HEK293 (cell line): ENCODE measurements at regions not wholly inside any gene's neighbourhood (a gene's known extent, or its start where the extent isn't known, plus 50 kb on each side); places are given as distances from the start of the nearest gene placed in this dataset.

ENCODE experiments used
- CTCF ChIA-PET: fragments of 350-600 bp; formaldehyde crosslinking; extraction: SDS; loops from one replicate; lab custom pipeline; 2021; ENCODE audit warnings: antibody characterized with exemption; lab: Yijun Ruan, JAX
- POLR2A ChIA-PET: fragments of 300-600 bp; formaldehyde crosslinking; extraction: SDS; loops from one replicate; lab custom pipeline; 2020; ENCODE audit warnings: antibody characterized with exemption, inconsistent platforms; lab: Yijun Ruan, JAX
- H3K27ac ChIP-seq: fragments of 200-500 bp; sonication (Bioruptor generic); 2 replicates; pipeline ENCODE4 v1.5.1; 2014; ENCODE audit warnings: low read depth, low read length, control low read depth, inconsistent platforms; ENCODE audit errors: extremely low read depth
- H3K36me3 ChIP-seq, 2 experiments: fragments of 200-500 bp in 1 of 2; sonication (Bioruptor generic) in 1 of 2; 1 replicate in 1 of 2; 2 replicates in 1 of 2; pipeline ENCODE4 v1.5.1; 2014 to 2017; ENCODE audit warnings: inconsistent platforms in 2 of 2, low read length in 2 of 2; ENCODE audit not compliant: control insufficient read depth in 2 of 2, insufficient read depth in 1 of 2
- H3K4me1 ChIP-seq: fragments of 200-500 bp; sonication (Bioruptor generic); 2 replicates; pipeline ENCODE4 v1.5.1; 2014; ENCODE audit warnings: mild to moderate bottlenecking, low read length, inconsistent platforms; ENCODE audit not compliant: control insufficient read depth, insufficient read depth
- H3K4me3 ChIP-seq: 2 replicates; pipeline ENCODE4 v1.5.1; 2011; ENCODE audit warnings: low read depth, mild to moderate bottlenecking, control low read depth, low read length, moderate library complexity
- H3K9me3 ChIP-seq: fragments of 200-500 bp; sonication (Bioruptor generic); 2 replicates; pipeline ENCODE4 v1.5.1; 2014; ENCODE audit warnings: low read depth, low read length, inconsistent platforms; ENCODE audit not compliant: control insufficient read depth, insufficient read depth
- IKZF3 ChIP-seq: fragments of 450-650 bp; IDR thresholded peaks from 2 replicates; pipeline ENCODE4 v1.5.0; 2018; ENCODE audit warnings: missing biosample characterization, mild to moderate bottlenecking, missing genetic modification characterization, moderate library complexity
- KLF16 ChIP-seq: fragments of 450-650 bp; formaldehyde crosslinking; IDR thresholded peaks from 2 replicates; pipeline ENCODE4 v1.5.1; 2017; ENCODE audit warnings: missing biosample characterization, missing genetic modification characterization
- PRDM10 ChIP-seq: fragments of 450-650 bp; formaldehyde crosslinking; IDR thresholded peaks from 2 replicates; pipeline ENCODE4 v1.5.1; 2016; ENCODE audit warnings: missing biosample characterization, missing genetic modification characterization
- PRDM4 ChIP-seq: fragments of 450-650 bp; formaldehyde crosslinking; IDR thresholded peaks from 2 replicates; pipeline ENCODE4 v1.5.1; 2017; ENCODE audit warnings: missing biosample characterization, missing genetic modification characterization
- ZNF112 ChIP-seq: fragments of 450-650 bp; formaldehyde crosslinking; IDR thresholded peaks from 2 replicates; pipeline ENCODE4 v1.5.0; 2017; ENCODE audit warnings: missing biosample characterization, missing genetic modification characterization
- ZNF140 ChIP-seq: fragments of 450-650 bp; formaldehyde crosslinking; IDR thresholded peaks from 2 replicates; pipeline ENCODE4 v1.5.1; 2016; ENCODE audit warnings: missing biosample characterization, missing genetic modification characterization
- ZNF18 ChIP-seq: fragments of 450-650 bp; formaldehyde crosslinking; IDR thresholded peaks from 2 replicates; pipeline ENCODE4 v1.5.1; 2016; ENCODE audit warnings: missing biosample characterization, missing genetic modification characterization
- ZNF211 ChIP-seq: fragments of 450-650 bp; formaldehyde crosslinking; IDR thresholded peaks from 2 replicates; pipeline ENCODE4 v1.5.1; 2016; ENCODE audit warnings: low read depth, missing biosample characterization, missing genetic modification characterization
- ZNF24 ChIP-seq: fragments of 450-650 bp; formaldehyde crosslinking; IDR thresholded peaks from 2 replicates; pipeline ENCODE4 v1.5.1; 2016; ENCODE audit warnings: missing biosample characterization, missing genetic modification characterization
- ZNF266 ChIP-seq: fragments of 450-650 bp; formaldehyde crosslinking; IDR thresholded peaks from 2 replicates; pipeline ENCODE4 v1.5.1; 2016; ENCODE audit warnings: missing biosample characterization, missing genetic modification characterization, low read depth
- ZNF274 ChIP-seq, 2 experiments: fragments of 200-500 bp in 1 of 2; fragments of 450-650 bp in 1 of 2; sonication (Bioruptor generic) in 1 of 2; formaldehyde crosslinking in 1 of 2; IDR thresholded peaks; 2 replicates each; pipeline versions ENCODE4 v1.5.1 to v1.6.1; 2014 to 2016; ENCODE audit warnings: borderline replicate concordance in 1 of 2, inconsistent platforms in 1 of 2, low read length in 1 of 2, missing biosample characterization in 1 of 2, missing genetic modification characterization in 1 of 2
- ZNF518A ChIP-seq: fragments of 450-650 bp; formaldehyde crosslinking; conservative IDR thresholded peaks from 2 replicates; pipeline ENCODE4 v1.5.1; 2016; ENCODE audit warnings: low read depth, missing biosample characterization, missing genetic modification characterization
- ZNF561 ChIP-seq: fragments of 450-650 bp; IDR thresholded peaks from 2 replicates; pipeline ENCODE4 v1.5.1; 2018; ENCODE audit warnings: missing biosample characterization, missing genetic modification characterization, borderline replicate concordance
- ZNF571 ChIP-seq: fragments of 450-650 bp; formaldehyde crosslinking; IDR thresholded peaks from 2 replicates; pipeline ENCODE4 v1.5.0; 2017; ENCODE audit warnings: missing biosample characterization, missing genetic modification characterization
- ZNF610 ChIP-seq: fragments of 450-650 bp; formaldehyde crosslinking; IDR thresholded peaks from 2 replicates; pipeline ENCODE4 v1.5.1; 2016; ENCODE audit warnings: missing biosample characterization, missing genetic modification characterization, borderline replicate concordance
- ZNF626 ChIP-seq: fragments of 450-650 bp; sonication (Bioruptor Pico); formaldehyde crosslinking; IDR thresholded peaks from 2 replicates; pipeline ENCODE4 v1.5.1; 2018; ENCODE audit warnings: missing biosample characterization, missing genetic modification characterization, inconsistent platforms
- ZNF830 ChIP-seq: fragments of 450-650 bp; IDR thresholded peaks from 2 replicates; pipeline ENCODE4 v1.5.0; 2018; ENCODE audit warnings: missing biosample characterization, missing genetic modification characterization, low read depth, mild to moderate bottlenecking, moderate library complexity
- ZSCAN30 ChIP-seq: fragments of 450-650 bp; IDR thresholded peaks from 2 replicates; pipeline ENCODE4 v1.5.1; 2018; ENCODE audit warnings: missing biosample characterization, mild to moderate bottlenecking, missing genetic modification characterization, moderate library complexity

- Histone ChIP-seq H3K27ac (no peak overlapping the region), H3K4me1 (no peaks in the 10 kb centered on the region), H3K4me3 (no peak overlapping the region), H3K36me3 (no peaks in the 10 kb centered on the region), H3K9me3 (no peaks in the 10 kb centered on the region)
- POLR2A ChIA-PET = no interaction called here
- TF ChIP-seq ZNF561 (tag by site-specific recombination) = no peak
- TF ChIP-seq ZNF112 (tag by site-specific recombination) = no peak
- no peak for TF ChIP-seq ZNF626 (tag by site-specific recombination)
- CTCF ChIA-PET = no interaction called here
These were observed 161.5 kb upstream of the STARD13 start for GRCh38 chr13:33446821-33447725.

- no peaks in the 10 kb centered on the region for H3K36me3 ChIP-seq
- POLR2A ChIA-PET = no interaction called here
- TF ChIP-seq PRDM4 = no peak
- TF ChIP-seq IKZF3 (tag by site-specific recombination) = no peak
- no peak for TF ChIP-seq ZNF571
- TF ChIP-seq ZNF24 = no peak
- no peak for TF ChIP-seq ZNF18 (tag by site-specific recombination)
- TF ChIP-seq KLF16 (tag by site-specific recombination) = no peak
- TF ChIP-seq ZSCAN30 (tag by site-specific recombination) = no peak
- TF ChIP-seq ZNF266 (tag by site-specific recombination) = no peak
- no peak for TF ChIP-seq ZNF274 (IDR thresholded peaks at IDR 0.05; ENCODE audit: low read length)
- no peak for TF ChIP-seq ZNF274 (tag by site-specific recombination; IDR thresholded peaks at IDR 0.05; ENCODE audit: borderline replicate concordance)
- no peak for TF ChIP-seq ZNF518A
- no peak for TF ChIP-seq ZNF830 (tag by site-specific recombination)
- TF ChIP-seq ZNF610 (tag by site-specific recombination) = no peak
- TF ChIP-seq ZNF211 (tag by site-specific recombination) = no peak
- no peak for TF ChIP-seq ZNF140 (tag by site-specific recombination)
- no peak for TF ChIP-seq PRDM10
These were observed 163.3 kb upstream of the STARD13 start for GRCh38 chr13:33448889-33449288.

More at GRCh38 chr13:33448889-33449288, 163.3 kb upstream of the STARD13 start:
- CTCF ChIA-PET = interaction anchor here (0.6 kb wide), 1 partner anchor 276 kb away, joined by 3 read pairs; no protein-coding TSS in a partner anchor
- Histone ChIP-seq H3K27ac (no peak overlapping the region), H3K4me1 (no peaks in the 10 kb centered on the region), H3K4me3 (no peak overlapping the region), H3K9me3 (no peaks in the 10 kb centered on the region)
